RPMI7951 (cell line): ENCODE measurements at regions not wholly inside any gene's neighbourhood (a gene's known extent, or its start where the extent isn't known, plus 50 kb on each side); places are given as distances from the start of the nearest gene placed in this dataset.
"Not testable (repeated sequence)": the region's sequence is repeated elsewhere in the genome, so short reads cannot be mapped to it uniquely, and the experiment has no call there.

ENCODE experiments used
- DNase-seq: peaks from one replicate; pipeline ENCODE4 v3.0.0-alpha.2; 2012; ENCODE audit warnings: low read depth

DNA sequence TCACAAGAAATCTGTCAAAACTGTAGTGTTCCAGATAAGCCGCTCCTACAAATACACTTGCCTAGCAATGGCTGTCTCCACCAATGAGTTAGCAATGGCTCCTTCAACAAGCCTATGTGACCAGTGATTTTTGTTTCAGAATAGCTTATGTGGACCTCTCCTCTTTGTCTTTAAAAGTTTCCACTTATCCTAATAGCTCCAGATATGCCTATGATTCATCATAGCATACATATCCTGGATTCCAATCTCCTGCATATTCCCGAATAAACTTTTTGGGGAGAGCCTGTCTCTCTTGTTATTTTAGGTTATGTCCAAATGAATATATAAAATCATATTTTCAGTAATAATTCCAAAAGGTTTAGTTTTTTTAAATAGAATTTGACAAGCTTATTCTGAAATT is 510.6 kb downstream of the ARL4A start:
- DNase-seq: no peak

DNA sequence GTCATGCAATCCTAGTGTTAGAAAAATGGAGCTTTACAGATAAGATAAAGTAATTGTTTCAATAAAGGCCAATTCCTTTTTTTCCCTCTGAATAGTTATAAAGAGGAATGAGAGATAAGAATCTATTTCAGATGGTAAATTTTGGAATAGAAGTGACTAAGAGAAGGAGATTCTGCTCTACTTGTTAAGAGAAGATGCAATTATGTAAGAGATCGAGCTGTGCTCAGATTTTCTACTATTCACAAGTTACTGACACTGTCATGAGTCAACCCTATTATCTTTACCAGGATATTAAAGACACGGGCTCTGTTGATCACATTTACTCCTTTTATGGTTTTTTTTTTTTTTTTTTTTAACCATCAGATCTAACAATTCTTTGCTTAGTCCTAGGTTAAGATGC is 511.3 kb downstream of the ARL4A start:
- DNase-seq: no peak

DNA sequence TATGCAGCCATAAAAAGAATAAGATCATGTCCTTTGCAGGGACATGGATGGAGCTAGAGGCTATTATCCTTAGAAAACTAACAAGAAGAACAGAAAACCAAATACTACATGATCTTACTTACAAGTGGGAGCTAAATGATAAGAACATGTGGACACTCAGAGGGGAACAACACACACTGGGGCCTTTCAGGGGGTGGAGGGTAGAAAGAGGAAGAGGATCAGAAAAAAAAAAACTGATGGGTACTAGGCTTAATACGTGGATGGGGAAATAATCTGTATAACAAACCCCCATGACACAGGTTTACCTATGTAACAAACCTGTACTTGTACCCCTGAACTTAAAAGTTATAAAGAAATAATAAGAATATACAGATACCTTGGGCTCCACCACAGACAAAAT is 514.2 kb downstream of the ARL4A start:
- no peak for DNase-seq

DNA sequence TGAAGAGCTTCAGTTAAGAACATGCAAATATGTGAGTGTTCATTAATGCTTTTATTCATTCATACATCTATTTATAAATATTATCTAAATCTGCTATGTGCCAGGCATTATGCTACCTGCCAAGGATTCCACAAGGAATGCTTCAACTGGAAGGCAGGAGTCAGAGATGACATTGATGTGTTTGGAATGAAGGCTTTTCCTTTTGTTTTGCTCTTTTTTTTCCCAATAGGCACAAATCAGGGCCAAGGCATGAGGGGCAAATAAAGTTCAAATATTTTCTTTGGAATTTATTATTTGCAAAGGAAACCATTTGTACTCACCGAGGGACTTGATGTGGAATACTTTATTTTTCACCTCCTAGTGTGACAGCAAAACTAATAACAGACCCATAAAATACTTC is 530.3 kb downstream of the ARL4A start:
- no peak for DNase-seq

DNA sequence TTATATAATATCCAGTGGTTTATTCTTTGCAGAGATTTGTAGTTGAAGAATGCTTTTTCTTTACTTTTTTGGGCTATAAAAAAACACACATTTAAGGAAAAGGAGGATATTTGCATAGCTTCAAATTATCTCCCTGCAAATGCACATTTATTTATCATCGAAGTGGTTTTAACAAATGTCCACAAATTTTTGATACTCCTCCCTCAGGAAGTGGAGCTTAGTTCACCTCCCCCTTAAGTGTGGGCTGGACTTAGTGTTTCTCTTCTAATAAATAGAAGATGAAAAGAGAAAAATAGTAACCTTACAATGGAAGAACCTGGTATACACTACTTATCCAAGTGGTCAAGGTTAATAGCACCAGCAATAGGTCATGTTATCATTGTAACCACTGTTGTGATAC is 537.6 kb downstream of the ARL4A start:
- DNase-seq: no peak

DNA sequence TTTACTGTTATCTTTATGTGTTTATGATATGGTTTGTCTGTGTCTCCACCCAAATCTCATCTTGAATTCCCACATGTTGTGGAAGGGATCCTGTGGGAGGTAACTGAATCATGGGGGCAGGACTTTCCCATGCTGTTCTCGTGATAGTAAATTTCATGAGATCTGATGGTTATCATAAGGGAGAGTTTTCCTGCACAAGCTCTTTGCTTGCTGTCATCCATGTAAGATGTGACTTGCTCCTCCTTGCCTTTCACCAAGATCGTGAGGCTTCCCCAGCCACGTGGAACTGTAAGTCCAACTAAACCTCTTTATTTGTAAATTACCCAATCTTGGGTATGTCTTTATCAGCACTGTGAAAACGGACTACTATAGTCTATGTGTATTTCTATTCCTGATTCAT is 539.0 kb downstream of the ARL4A start:
- DNase-seq: no peak

DNA sequence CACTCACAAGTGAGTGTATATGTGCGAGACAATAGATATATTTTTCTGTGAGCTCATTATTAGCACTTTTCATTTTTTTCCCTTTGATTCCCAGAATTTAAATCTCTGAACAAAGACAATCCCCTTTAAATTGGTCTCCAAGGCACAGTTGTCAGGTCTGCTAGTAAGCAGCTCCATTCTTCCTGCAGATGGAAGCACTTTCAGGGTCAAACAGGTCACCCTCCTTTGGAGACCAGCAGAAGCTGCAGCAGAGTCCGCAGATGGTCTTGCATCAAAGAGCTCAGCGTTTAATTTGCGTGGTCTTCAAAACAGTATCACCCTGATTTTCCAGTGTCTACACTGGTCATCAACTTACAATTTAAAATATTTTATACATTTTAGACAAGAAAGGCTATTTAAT is 543.8 kb downstream of the ARL4A start:
- no peak for DNase-seq

DNA sequence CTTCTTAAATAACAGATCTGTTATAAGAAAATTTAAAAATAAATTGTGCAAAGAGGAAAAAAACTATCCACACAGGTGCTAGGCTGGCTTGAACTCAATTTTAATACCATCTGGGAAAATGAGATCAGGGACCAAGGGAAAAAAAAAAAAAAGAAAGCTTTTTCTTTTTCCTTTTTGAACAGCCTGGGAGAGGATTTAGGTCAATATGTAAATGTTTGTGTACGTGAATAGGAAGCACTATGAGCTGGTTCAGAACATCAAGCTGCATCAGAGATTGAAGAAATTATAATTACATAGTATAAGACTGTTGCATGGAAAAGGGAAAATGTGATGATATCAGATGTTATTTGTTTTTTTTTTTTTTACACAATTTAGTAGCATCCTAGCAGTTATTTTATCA is 548.0 kb downstream of the ARL4A start:
- DNase-seq: no peak

DNA sequence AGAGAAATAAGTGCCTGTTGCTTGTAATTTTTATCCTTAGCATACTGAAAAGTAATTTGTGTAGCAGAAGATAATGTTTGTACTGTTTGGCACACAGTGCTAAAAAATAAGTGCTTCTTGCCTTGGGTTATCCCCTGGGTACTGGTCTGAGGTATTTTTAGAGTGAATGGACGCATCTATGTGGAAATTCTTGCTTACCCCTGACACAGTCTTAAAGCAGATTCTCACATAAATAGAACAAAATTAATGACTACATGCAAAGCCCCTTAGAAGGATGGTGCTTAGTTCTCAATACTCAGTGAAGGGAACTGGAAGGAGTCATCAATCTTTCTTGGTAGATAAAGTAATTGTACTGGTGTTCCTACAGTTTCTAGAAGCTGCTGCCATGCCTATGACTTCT is 548.6 kb downstream of the ARL4A start:
- DNase-seq: no peak

DNA sequence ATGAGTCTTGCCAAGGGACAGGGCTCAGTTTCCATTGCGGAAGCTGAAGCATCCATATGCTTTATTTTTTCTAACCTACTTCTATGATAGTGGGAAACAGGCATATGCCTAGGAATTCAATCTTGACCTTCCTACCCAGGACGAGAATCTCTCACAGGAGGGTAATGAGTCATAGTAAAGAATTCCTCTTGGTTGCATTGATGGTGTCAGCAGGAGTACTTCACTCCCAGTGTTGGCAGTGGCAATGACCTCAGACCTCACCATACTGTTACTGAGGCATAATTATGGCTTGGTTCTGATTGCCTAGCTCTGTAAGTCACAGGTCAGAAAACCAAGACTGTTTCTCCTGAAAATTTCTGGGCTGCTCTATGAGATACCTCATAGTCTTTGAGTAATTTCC is 552.9 kb downstream of the ARL4A start:
- peak; percentile 20 for DNase-seq

DNA sequence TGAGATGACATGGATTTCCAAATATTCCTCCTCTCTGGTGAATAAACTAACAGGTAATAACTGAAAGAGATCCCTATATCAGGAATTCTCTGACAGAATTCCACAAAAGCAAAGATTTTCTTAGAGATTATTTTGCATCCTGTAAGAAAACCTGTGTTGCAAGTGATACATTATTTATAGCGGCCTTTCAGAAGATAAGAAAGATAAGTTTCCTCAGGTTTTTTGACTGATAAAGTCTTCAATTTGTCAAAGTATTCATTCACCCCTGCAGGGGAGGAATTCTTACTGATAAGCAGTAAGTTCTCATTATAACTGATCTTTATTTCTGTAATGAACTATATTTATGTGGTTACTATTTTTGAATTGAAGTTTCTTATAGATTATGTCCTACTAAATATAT is 554.0 kb downstream of the ARL4A start:
- no peak for DNase-seq

DNA sequence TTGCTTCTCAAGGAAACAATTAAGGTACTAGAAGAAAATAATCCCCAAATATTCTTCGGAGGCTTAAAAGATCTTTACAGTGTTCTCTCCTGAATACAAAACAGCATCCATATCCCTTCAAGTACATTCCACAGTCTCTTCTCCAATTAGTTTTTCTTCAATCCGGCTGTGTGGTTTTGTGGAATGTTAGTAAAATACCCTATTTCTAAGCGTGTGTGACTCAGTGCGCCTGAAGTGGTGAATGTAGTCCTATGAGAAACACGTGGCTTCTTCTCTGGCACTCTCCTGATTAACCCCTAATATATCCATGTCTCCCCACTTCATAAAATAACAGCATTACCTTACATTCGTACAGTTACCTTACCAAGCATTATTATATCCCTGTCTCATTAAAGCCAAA is 570.2 kb downstream of the ARL4A start:
- peak; percentile 13 for DNase-seq

DNA sequence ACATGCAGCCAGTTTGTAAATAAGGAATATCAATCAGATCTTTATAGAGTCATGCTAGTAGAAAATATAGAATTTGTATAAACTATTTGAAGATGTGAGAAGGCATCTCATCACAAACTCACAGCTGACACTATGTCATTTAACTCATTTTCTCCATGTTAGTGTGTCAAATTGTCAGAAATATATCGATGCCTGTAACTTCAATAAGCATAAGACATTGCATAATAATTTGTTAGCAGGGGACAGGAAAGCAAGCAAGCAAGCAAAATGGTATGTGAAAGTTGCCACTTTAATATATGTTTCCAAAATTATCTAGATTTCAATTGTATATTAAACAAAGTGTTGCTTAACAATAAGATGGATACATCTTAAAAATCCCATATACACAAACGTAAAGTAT is 571.0 kb downstream of the ARL4A start:
- DNase-seq: no peak

DNA sequence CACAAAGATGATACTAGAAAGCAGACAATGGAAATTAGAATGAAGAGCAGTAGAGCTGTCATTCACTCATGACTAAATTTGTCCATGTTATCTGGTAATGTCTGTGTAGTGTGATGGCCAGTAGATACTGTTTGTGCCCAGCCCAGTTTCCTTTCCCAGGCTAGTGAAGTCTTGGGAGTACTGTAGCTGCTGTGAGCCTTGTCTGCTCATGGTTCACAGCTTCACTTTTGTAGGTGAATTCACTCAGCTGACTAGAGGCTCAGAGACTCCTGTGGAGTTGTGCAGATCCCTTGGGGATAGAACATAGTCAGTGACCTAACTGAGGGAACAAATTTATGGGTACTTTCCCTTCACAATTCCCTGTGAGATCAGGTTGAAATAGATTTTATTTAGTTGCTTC is 572.5 kb downstream of the ARL4A start:
- DNase-seq: no peak

DNA sequence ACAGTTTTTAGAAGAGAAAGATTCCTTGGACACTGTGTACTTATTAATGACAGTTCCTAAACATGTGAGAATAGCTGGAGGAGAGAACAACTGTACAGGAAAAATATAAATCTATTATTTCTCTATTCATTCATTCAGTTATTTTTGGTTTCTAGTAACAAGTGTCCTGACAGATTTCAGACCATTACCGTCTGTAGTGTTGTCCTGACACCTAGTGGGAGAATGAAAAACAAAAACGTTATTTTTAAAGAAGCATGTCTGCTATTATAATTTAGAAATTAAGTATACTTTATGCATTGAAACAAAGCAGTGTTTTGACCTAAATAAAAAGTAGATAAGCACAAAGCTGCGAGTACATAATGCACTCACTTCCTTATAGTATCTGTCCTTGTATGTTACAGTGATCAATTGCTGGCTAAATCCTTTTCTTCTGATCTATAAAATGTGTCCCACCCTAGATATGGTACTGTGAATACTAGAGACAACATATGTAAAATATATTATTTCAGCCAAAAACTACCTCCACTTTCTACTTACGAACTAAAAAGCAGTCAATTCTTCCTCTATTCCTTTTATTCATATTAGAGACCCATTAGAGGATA is 575.6 kb downstream of the ARL4A start:
- peak; percentile 41 for DNase-seq

DNA sequence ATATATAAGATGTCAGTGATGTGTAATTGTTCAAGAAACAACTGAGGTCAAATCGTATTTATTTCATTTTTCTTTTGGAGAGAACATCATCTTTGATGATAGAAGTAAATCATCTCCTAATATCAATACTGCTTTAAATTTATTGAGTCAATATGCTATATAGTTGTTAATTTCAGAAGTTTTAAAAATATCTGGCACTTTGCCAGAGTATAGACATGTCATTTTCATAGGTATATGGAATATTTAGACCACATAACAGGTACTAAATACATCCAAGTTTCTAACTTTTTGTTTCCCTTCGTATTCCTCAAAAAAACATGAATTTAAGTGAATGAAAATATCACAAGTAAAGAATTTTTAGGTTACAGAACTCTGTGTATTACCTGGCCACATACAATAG is 577.8 kb downstream of the ARL4A start:
- no peak for DNase-seq

DNA sequence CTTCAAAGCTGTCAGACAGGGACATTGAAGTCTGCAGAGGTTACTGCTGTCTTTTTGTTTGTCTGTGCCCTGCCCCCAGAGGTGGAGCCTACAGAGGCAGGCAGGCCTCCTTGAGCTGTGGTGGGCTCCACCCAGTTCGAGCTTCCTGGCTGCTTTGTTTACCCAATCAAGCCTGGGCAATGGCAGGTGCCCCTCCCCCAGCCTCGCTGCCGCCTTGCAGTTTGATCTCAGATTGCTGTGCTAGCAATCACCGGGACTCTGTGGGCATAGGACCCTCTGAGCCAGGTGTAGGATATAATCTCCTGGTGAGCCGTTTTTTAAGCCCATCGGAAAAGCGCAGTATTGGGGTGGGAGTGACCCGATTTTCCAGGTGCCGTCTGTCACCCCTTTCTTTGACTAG is 586.8 kb downstream of the ARL4A start:
- not testable (repeated sequence) for DNase-seq

DNA sequence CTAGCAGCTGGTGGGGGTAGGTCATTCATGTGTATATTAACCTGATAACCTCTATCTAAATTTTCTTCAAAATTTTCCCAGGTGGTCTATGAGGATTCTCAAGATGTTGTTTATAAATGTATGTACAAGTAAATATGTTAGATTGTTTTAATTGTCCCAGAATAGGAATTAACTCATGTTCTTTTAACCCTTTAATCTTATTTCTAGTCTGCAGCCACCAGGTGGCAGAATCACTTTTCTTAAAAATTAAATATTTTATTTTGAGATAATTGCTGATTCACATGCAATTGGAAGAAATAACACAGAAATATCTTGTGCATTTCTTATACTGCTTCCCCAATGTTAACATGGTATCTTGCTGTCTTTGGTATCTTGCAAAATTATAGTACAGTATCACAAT is 589.5 kb downstream of the ARL4A start:
- DNase-seq: no peak

DNA sequence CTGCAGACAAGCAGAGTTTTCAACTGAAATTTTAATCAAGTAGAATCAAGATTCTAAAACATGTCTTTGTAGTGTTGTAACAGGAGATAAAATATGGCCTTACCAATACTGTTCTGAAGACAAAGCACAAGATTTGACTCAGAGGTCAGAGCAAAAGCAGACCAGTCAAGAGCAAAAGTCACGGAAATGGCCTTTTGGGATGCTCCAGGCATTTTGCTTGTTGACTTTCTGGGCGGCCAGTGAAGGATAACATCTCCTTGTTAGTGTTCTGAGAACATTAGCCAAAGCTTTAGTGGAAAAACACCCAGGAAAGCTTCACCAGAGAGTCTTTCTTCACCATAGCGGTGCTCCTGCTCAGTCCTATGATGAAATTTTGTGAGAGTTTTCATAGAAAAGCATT is 590.6 kb downstream of the ARL4A start:
- DNase-seq: no peak

DNA sequence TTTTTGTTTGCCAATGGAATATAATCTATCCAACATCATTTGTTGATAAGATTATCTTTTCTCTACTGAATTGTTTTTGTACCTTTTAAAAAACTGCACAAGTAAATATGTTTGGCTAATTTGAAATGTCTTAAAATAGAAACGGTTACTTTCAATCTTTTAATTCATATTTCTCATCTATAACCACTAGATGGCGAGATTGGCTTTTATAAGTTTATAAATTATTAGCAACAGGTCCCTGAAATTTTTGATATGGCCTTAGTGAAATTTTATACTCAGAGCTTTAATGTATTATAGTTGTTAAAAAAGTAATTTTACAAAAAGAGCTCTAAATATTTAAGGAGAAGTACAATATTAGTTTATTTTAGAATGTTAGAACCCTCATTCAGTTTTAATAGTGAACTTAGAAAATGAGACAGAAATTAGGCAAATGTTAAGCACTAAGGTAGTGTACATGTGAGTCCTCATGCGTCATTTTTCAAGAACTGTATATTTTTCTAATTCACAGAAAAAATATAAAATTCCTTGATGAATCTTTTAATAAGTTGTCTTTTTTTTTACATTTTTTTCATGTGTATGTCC is 592.5 kb downstream of the ARL4A start:
- peak; percentile 32 for DNase-seq

DNA sequence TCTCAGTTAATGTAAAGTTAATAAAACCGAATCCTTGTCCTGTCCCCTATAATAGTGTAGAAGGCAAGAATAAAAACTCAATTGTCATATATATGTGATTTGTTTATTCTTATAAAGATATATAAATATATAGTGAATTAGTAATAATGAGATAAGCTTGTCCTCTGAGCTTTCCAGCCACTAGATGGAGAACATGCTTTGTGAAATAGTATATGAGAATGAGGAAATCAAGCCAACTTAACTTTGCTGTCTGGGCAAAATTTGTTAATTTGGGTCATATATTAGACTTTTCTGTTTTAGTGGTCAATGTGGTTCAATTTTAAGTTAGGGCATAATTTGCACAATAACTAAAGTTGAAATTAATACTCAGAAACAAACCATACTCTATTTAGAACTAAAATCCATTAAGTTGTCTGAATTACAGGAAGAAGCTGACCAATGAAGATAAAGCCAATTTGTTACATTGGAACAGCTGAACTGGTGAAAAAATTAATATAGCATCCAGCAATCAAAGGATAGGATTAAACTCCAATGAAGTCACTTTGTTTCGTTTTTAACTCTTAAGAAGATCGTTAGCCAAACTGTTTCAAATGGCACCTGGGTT is 595.0 kb downstream of the ARL4A start:
- DNase-seq: peak; percentile 45

DNA sequence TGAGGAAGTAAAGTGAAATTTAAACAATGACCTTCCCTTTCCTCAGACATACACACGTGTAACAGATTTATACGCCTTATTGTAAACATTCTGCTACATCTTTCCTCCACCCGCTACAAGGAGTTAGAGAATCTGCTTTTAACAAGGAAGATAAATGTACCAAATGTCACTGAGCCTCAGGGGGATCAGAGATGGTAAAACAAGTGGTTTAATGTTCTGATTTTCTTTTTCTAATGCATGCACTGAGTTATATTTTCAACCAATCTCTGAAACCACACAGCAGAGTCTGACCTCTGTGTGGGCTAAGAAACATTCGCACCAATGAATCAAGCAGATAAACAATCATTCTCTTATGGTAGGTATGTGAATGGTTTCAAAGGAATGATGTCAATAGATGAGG is 599.5 kb downstream of the ARL4A start:
- DNase-seq: no peak

DNA sequence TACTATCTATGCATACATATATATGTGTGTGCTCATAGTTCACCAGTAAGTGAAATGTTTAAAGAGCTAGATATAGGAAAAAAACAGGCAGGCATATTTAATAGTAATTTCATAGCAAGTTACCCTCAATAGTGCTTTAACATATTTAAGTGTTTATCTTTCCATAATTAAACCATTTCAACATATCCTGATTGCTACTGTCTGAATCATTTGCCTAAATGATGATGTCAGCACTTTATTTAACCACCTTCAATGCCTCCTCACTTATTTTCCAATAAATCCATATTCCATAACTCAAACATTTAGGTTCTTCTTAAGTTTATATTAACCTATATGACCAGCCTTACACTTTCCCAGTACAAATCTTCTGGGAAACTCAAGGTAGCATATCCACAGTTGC is 601.1 kb downstream of the ARL4A start:
- no peak for DNase-seq

DNA sequence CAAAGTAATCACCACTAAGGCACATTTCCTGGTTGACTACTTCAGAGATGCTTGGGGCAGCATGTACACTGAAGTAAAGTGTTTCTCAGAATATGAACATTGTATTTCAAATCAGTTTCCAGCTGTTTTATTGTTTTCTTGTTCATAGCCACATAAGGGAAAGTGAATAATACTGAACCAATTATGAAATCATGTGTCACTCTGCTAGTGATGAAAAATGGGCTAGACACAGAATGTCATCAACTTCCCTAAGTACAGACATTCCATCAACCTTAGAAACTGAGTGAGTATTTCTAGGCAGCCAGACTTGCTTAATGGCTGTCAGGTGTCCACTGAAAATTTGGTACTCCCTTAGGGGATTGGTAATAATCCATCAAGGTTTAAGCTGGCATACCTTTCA is 603.5 kb downstream of the ARL4A start:
- no peak for DNase-seq
